Heart left ventricle (tissue), 13 donors: ENCODE measurements at regions not wholly inside any gene's neighbourhood (a gene's known extent, or its start where the extent isn't known, plus 50 kb on each side); places are given as distances from the start of the nearest gene placed in this dataset.

ENCODE experiments used
- CTCF ChIP-seq, 12 donors: fragments of 200-600 bp; sonication (generic) in 4 of 12; IDR thresholded peaks; one replicate each; pipeline versions ENCODE4 v1.5.0 to v1.8.0; 2018 to 2022; ENCODE audit warnings: antibody characterized with exemption in 12 of 12, mild to moderate bottlenecking in 5 of 12
- POLR2A ChIP-seq, 2 donors: fragments of 450-650 bp; IDR thresholded peaks; one replicate each; pipeline ENCODE4 v1.6.1; 2017; ENCODE audit warnings: antibody characterized with exemption in 2 of 2, mild to moderate bottlenecking in 2 of 2, moderate library complexity in 2 of 2
- donor health status: ischemic (EF 13 %, LVEDD 7.1; RV severe dilation, severe dysfunction).
- donor health status: DM: no; HTN: yes; CAD: no.
- donor health status: DM: no; HTN: no; CAD: no.
- donor health status: ischemic (EF 25% LVEDD 6.9; RV normal size, moderate dysfunction).
- donor health status: ischemic (EF 25% LVEDD 5.7; RV mildly dilated, moderate dysfunction).
- donor health status: ischemic (EF 35%, LVEDD 5.7; RV mildly dilated, moderate dysfunction).
- donor health status: nonischemic (EF 11% LVEDD 7.7; RV severe dilation, severe dysfunction).
- donor health status: DM: yes; HTN: yes; CAD: no.
- donor health status: PGD.
- donor health status: ischemic (EF 29% LVEDD 5.4; RV normal size, mild dysfunction).
- donor health status: nonischemic (EF 23%, LVEDD 6.1; RV moderate dilation, normal function).

GRCh38 chr7:116393654-116394053 lies 105.9 kb upstream of the CAV2 start:
- TF ChIP-seq CTCF (IDR thresholded peaks at IDR 0.05) (no peak), POLR2A (IDR thresholded peaks at IDR 0.05) (no peak)
